ENCODE measurements at regions not wholly inside any gene's neighbourhood (a gene's known extent, or its start where the extent isn't known, plus 50 kb on each side); places are given as distances from the start of the nearest gene placed in this dataset.

GRCh38 chr12:78388461-78388860, 476.1 kb upstream of the SYT1 start:
- Histone ChIP-seq H3K79me2 (no peaks in the 10 kb centered on the region), H3K9ac (no peak overlapping the region), H3K27me3 (ENCODE audit: control insufficient read depth, insufficient read depth, low read length) (no peaks in the 10 kb centered on the region), H2AFZ (no peak overlapping the region), H3K9me3 (ENCODE audit: control insufficient read depth, low read length) (no peaks in the 10 kb centered on the region), H3K4me3 (ENCODE audit: low read depth, low read length) (no peak overlapping the region), H3K4me1 (no peaks in the 10 kb centered on the region), H3K27ac (no peak overlapping the region), H3K36me3 (ENCODE audit: control insufficient read depth, insufficient read depth, low read length) (no peaks in the 10 kb centered on the region), H3K4me2 (ENCODE audit: low read length) (no peak overlapping the region)
- TF ChIP-seq CTCF (IDR thresholded peaks at IDR 0.05) = no peak

GRCh38 chr12:78390920-78391319, 473.7 kb upstream of the SYT1 start:
- H3K9ac ChIP-seq = no peak overlapping the region
- TF ChIP-seq CTCF (IDR thresholded peaks at IDR 0.05) = no peak
- H3K79me2 ChIP-seq = no peaks in the 10 kb centered on the region
- no peaks in the 10 kb centered on the region for H3K36me3 ChIP-seq (ENCODE audit: control insufficient read depth, insufficient read depth, low read length)
- no peak overlapping the region for H3K27ac ChIP-seq
- no peaks in the 10 kb centered on the region for H3K4me1 ChIP-seq
- H3K9me3 ChIP-seq (ENCODE audit: control insufficient read depth, low read length) = no peaks in the 10 kb centered on the region
- H3K4me3 ChIP-seq (ENCODE audit: low read depth, low read length) = no peak overlapping the region
- H3K4me2 ChIP-seq (ENCODE audit: low read length) = no peak overlapping the region
- no peaks in the 10 kb centered on the region for H3K27me3 ChIP-seq (ENCODE audit: control insufficient read depth, insufficient read depth, low read length)
- no peak overlapping the region for H2AFZ ChIP-seq

DNA sequence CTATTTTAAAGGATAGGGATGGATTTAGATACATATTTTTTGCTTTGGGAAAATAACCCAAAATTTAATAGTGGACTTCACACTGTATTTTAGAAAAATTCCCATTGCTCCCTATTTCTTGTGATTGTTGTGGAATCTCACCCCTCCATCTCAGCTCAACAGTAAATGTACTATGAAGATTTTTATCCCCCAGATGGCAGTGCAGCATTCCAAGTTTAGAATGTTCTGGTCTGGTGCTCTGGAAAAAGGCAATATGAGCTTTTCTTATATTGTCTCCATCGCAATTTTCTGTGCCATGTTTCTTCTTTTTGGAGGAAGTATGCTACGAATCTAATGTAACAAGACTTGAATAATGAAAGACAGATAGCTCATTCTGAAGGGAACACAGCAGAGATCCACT, 471.7 kb upstream of the SYT1 start:
- Histone ChIP-seq H3K27ac (no peak overlapping the region), H3K36me3 (ENCODE audit: control insufficient read depth, insufficient read depth, low read length) (no peaks in the 10 kb centered on the region), H3K79me2 (no peaks in the 10 kb centered on the region), H3K9ac (no peak overlapping the region), H3K4me2 (ENCODE audit: low read length) (no peak overlapping the region), H2AFZ (no peak overlapping the region), H3K4me3 (ENCODE audit: low read depth, low read length) (no peak overlapping the region), H3K9me3 (ENCODE audit: control insufficient read depth, low read length) (no peaks in the 10 kb centered on the region), H3K4me1 (no peaks in the 10 kb centered on the region), H3K27me3 (ENCODE audit: control insufficient read depth, insufficient read depth, low read length) (no peaks in the 10 kb centered on the region)
- no peak for TF ChIP-seq CTCF (IDR thresholded peaks at IDR 0.05)

DNA sequence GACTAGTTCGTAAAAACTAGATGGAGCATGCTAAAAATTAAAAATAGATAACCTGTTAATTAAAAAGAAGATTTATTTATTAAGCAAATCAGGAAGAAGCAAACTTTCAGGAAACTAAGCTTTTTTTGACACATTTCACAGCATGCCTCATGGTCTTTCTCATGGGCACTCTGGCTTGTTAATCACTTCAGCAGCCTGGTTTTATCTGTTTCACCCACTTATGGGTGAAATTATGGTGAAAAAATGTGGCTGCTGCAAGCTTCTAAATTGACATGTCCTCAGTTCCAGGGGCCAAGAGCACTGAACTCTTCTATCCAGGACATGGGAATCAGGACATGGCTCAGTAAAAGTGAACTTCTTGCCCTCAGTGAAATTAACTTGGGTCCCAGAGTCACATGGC, 468.6 kb upstream of the SYT1 start:
- Histone ChIP-seq H3K36me3 (ENCODE audit: control insufficient read depth, insufficient read depth, low read length) (no peaks in the 10 kb centered on the region), H3K27ac (no peak overlapping the region), H3K4me2 (ENCODE audit: low read length) (no peak overlapping the region), H3K27me3 (ENCODE audit: control insufficient read depth, insufficient read depth, low read length) (no peaks in the 10 kb centered on the region), H3K4me3 (ENCODE audit: low read depth, low read length) (no peak overlapping the region), H3K79me2 (no peaks in the 10 kb centered on the region), H3K4me1 (no peaks in the 10 kb centered on the region), H3K9ac (no peak overlapping the region), H2AFZ (no peak overlapping the region), H3K9me3 (ENCODE audit: control insufficient read depth, low read length) (no peaks in the 10 kb centered on the region)
- no peak for TF ChIP-seq CTCF (IDR thresholded peaks at IDR 0.05)

- Histone ChIP-seq H3K4me2 (ENCODE audit: low read length) (no peak overlapping the region), H3K9ac (no peak overlapping the region), H2AFZ (no peak overlapping the region), H3K27ac (no peak overlapping the region), H3K4me3 (ENCODE audit: low read depth, low read length) (no peak overlapping the region), H3K9me3 (ENCODE audit: control insufficient read depth, low read length) (no peaks in the 10 kb centered on the region), H3K27me3 (ENCODE audit: control insufficient read depth, insufficient read depth, low read length) (no peaks in the 10 kb centered on the region), H3K79me2 (no peaks in the 10 kb centered on the region), H3K36me3 (ENCODE audit: control insufficient read depth, insufficient read depth, low read length) (no peaks in the 10 kb centered on the region), H3K4me1 (no peaks in the 10 kb centered on the region)
- TF ChIP-seq CTCF (IDR thresholded peaks at IDR 0.05) = no peak
Observed at GRCh38 chr12:78396538-78396937, 468.0 kb upstream of the SYT1 start.

All from parathyroid adenoma (tissue), 2 donors.